H9 (cell line): ENCODE measurements at regions not wholly inside any gene's neighbourhood (a gene's known extent, or its start where the extent isn't known, plus 50 kb on each side); places are given as distances from the start of the nearest gene placed in this dataset.

Experiments used
- DNase-seq: peaks from one replicate; pipeline ENCODE4 v3.0.0-alpha.2; 2017
- H2AFZ ChIP-seq: one replicate; pipeline ENCODE4 v1.6.1; 2013; ENCODE audit warnings: mild to moderate bottlenecking, low read length, control low read depth, moderate library complexity
- H2AK5ac ChIP-seq: 2 replicates; pipeline ENCODE4 v1.6.1; 2013; ENCODE audit warnings: low read length, control low read depth, mixed read lengths; ENCODE audit not compliant: insufficient read length
- H2BK120ac ChIP-seq: one replicate; pipeline ENCODE4 v1.6.1; 2013; ENCODE audit warnings: low read depth, mild to moderate bottlenecking, low read length, control low read depth, inconsistent platforms; ENCODE audit not compliant: poor library complexity, severe bottlenecking
- H2BK12ac ChIP-seq: 2 replicates; pipeline ENCODE4 v1.6.1; 2013; ENCODE audit warnings: low read length, control low read depth, mixed read lengths, low read depth; ENCODE audit not compliant: insufficient read length
- H2BK15ac ChIP-seq: 2 replicates; pipeline ENCODE4 v1.6.1; 2013; ENCODE audit warnings: low read depth, low read length, control low read depth
- H2BK20ac ChIP-seq: one replicate; pipeline ENCODE4 v1.6.1; 2013; ENCODE audit warnings: low read depth, mild to moderate bottlenecking, low read length, control low read depth, inconsistent platforms; ENCODE audit not compliant: poor library complexity, severe bottlenecking
- H2BK5ac ChIP-seq: 2 replicates; pipeline ENCODE4 v1.6.1; 2013; ENCODE audit warnings: low read length, control low read depth, mixed read lengths; ENCODE audit not compliant: insufficient read length
- H3K14ac ChIP-seq: 2 replicates; pipeline ENCODE4 v1.6.1; 2013; ENCODE audit warnings: low read length, control low read depth; ENCODE audit not compliant: insufficient read depth
- H3K18ac ChIP-seq: 2 replicates; pipeline ENCODE4 v1.6.1; 2013; ENCODE audit warnings: low read depth, mild to moderate bottlenecking, mixed read lengths, low read length, control low read depth; ENCODE audit not compliant: insufficient read length
- H3K23ac ChIP-seq: 2 replicates; pipeline ENCODE4 v1.6.1; 2013; ENCODE audit warnings: low read length, control low read depth, mixed read lengths, low read depth; ENCODE audit not compliant: insufficient read length
- H3K23me2 ChIP-seq: 2 replicates; pipeline ENCODE4 v1.6.1; 2013; ENCODE audit warnings: low read depth, mild to moderate bottlenecking, mixed read lengths, low read length, control low read depth; ENCODE audit not compliant: insufficient read length, poor library complexity, severe bottlenecking
- H3K27ac ChIP-seq: 2 replicates; pipeline ENCODE4 v1.5.1; 2013; ENCODE audit warnings: low read length, control low read depth, mixed read lengths, low read depth; ENCODE audit not compliant: insufficient read length
- H3K27me3 ChIP-seq: 2 replicates; pipeline ENCODE4 v1.6.1; 2013; ENCODE audit warnings: low read length, control low read depth, inconsistent platforms; ENCODE audit not compliant: insufficient read depth
- H3K4ac ChIP-seq: 2 replicates; pipeline ENCODE4 v1.6.1; 2013; ENCODE audit warnings: low read depth, mild to moderate bottlenecking, control low read depth, inconsistent platforms, low read length, moderate library complexity
- H3K4me1 ChIP-seq: 2 replicates; pipeline ENCODE4 v1.6.1; 2013; ENCODE audit warnings: low read length, control low read depth, inconsistent platforms; ENCODE audit not compliant: insufficient read depth
- H3K4me2 ChIP-seq: 2 replicates; pipeline ENCODE4 v1.6.1; 2013; ENCODE audit warnings: low read length, control low read depth, mixed read lengths; ENCODE audit not compliant: insufficient read length, insufficient read depth
- H3K56ac ChIP-seq: 2 replicates; pipeline ENCODE4 v1.6.1; 2013; ENCODE audit warnings: low read depth, mild to moderate bottlenecking, mixed read lengths, low read length, control low read depth; ENCODE audit not compliant: insufficient read length
- H3K79me1 ChIP-seq: 2 replicates; pipeline ENCODE4 v1.6.1; 2013; ENCODE audit warnings: low read depth, mild to moderate bottlenecking, moderate library complexity, low read length, control low read depth, inconsistent platforms; ENCODE audit not compliant: insufficient read depth, poor library complexity, severe bottlenecking
- H3K79me2 ChIP-seq: 2 replicates; pipeline ENCODE4 v1.6.1; 2013; ENCODE audit warnings: low read length, control low read depth, inconsistent platforms; ENCODE audit not compliant: insufficient read depth
- H3K9ac ChIP-seq: 2 replicates; pipeline ENCODE4 v1.6.1; 2013; ENCODE audit warnings: low read length, control low read depth, mixed read lengths; ENCODE audit not compliant: insufficient read length; ENCODE audit errors: extremely low read depth
- H3K9me3 ChIP-seq: one replicate; pipeline ENCODE4 v1.6.1; 2013; ENCODE audit warnings: low read depth, low read length, inconsistent platforms; ENCODE audit not compliant: control insufficient read depth
- H3T11ph ChIP-seq: one replicate; pipeline ENCODE4 v1.6.1; 2013; ENCODE audit warnings: mild to moderate bottlenecking, low read length, control low read depth, inconsistent platforms
- H4K20me1 ChIP-seq: one replicate; pipeline ENCODE4 v1.6.1; 2013; ENCODE audit not compliant: control insufficient read depth, insufficient read length, insufficient read depth
- H4K5ac ChIP-seq: 2 replicates; pipeline ENCODE4 v1.6.1; 2013; ENCODE audit warnings: low read depth, mild to moderate bottlenecking, mixed read lengths, low read length, control low read depth; ENCODE audit not compliant: insufficient read length
- H4K8ac ChIP-seq: replicated peaks from 2 replicates; pipeline ENCODE4 v1.6.1; 2013; ENCODE audit warnings: low read length, control low read depth, mixed read lengths, low read depth; ENCODE audit not compliant: insufficient read length
- H4K91ac ChIP-seq: 2 replicates; pipeline ENCODE4 v1.6.1; 2013; ENCODE audit warnings: low read depth, mild to moderate bottlenecking, moderate library complexity, mixed read lengths, low read length, control low read depth; ENCODE audit not compliant: insufficient read length
- H3K27ac Mint-ChIP-seq, 3 experiments: 2 replicates in 2 of 3; 3 replicates in 1 of 3; pipeline ENCODE4 v1.8.0; 2020 to 2021; ENCODE audit warnings: mixed read lengths in 3 of 3, mild to moderate bottlenecking in 1 of 3, moderate library complexity in 1 of 3
- H3K27me3 Mint-ChIP-seq: 2 replicates; pipeline ENCODE4 v1.8.0; 2021; ENCODE audit warnings: low read depth, mild to moderate bottlenecking, moderate library complexity, mixed read lengths
- H3K36me3 Mint-ChIP-seq, 3 experiments: 2 replicates in 2 of 3; 3 replicates in 1 of 3; pipeline ENCODE4 v1.8.0; 2020 to 2021; ENCODE audit warnings: low read depth in 3 of 3, mixed read lengths in 3 of 3; ENCODE audit not compliant: insufficient read depth in 1 of 3
- H3K4me1 Mint-ChIP-seq, 2 experiments: 2 replicates each; pipeline ENCODE4 v1.8.0; 2020; ENCODE audit warnings: mixed read lengths in 2 of 2
- H3K4me3 Mint-ChIP-seq, 2 experiments: 2 replicates in 1 of 2; 3 replicates in 1 of 2; pipeline ENCODE4 v1.8.0; 2020 to 2021; ENCODE audit warnings: mild to moderate bottlenecking in 2 of 2, mixed read lengths in 2 of 2, moderate library complexity in 1 of 2
- H3K9me3 Mint-ChIP-seq, 2 experiments: 2 replicates in 1 of 2; 3 replicates in 1 of 2; pipeline ENCODE4 v1.8.0; 2020; ENCODE audit warnings: mild to moderate bottlenecking in 2 of 2, mixed read lengths in 2 of 2, moderate library complexity in 1 of 2
- CTCF ChIP-seq: fragments of 200-600 bp; sonication (generic); conservative IDR thresholded peaks from 3 replicates; pipeline ENCODE4 v1.8.0; 2021; ENCODE audit warnings: antibody characterized with exemption, mild to moderate bottlenecking
- WGBS: extraction: QIAGEN DNeasy Blood & Tissue Kit; methylation state at CpG from one replicate; pipeline ENCODE4 v1.1.7; 2013; ENCODE audit warnings: missing lambda C conversion rate, low lambda C conversion rate, mixed read lengths; ENCODE audit not compliant: insufficient read length; ENCODE audit errors: extremely low coverage; 5-methylcytosine and 5-hydroxymethylcytosine counted together

GRCh38 chr5:3222924-3223323, 372.7 kb upstream of the IRX1 start:
- H3K18ac ChIP-seq = no peak overlapping the region
- H3K9me3 Mint-ChIP-seq = no peaks in the 10 kb centered on the region
- H3T11ph ChIP-seq = no peak overlapping the region
- no peak overlapping the region for H3K56ac ChIP-seq
- no peak overlapping the region for H3K4me3 Mint-ChIP-seq
- no peak for DNase-seq
- no peak overlapping the region for H4K91ac ChIP-seq
- no peak overlapping the region for H2BK20ac ChIP-seq
- H3K23me2 ChIP-seq = no peaks in the 10 kb centered on the region
- no peaks in the 10 kb centered on the region for H3K79me2 ChIP-seq
- H3K36me3 Mint-ChIP-seq = no peaks in the 10 kb centered on the region
- peaks cover 16 to 23% of the 10 kb centered on the region in 2 experiments for H3K4me1 Mint-ChIP-seq
- no peak overlapping the region for H3K27ac Mint-ChIP-seq
- H2AFZ ChIP-seq = no peak overlapping the region
- WGBS = no CpG with 5 or more reads among the region's 5 CpGs
- H3K27me3 Mint-ChIP-seq = peaks cover 7% of the 10 kb centered on the region
- no peak for TF ChIP-seq CTCF
- no peaks in the 10 kb centered on the region for H4K20me1 ChIP-seq
- no peak overlapping the region for H2AK5ac ChIP-seq
- H4K5ac ChIP-seq = no peak overlapping the region
- no peak overlapping the region for H3K4ac ChIP-seq
- H3K27ac ChIP-seq = no peak overlapping the region
- H4K8ac ChIP-seq = no peak overlapping the region
- H2BK120ac ChIP-seq = no peak overlapping the region
- no peak overlapping the region for H3K23ac ChIP-seq
- no peak overlapping the region for H2BK5ac ChIP-seq
- no peaks in the 10 kb centered on the region for H3K27me3 ChIP-seq
- no peaks in the 10 kb centered on the region for H3K9me3 ChIP-seq
- H3K9ac ChIP-seq = no peak overlapping the region
- H2BK12ac ChIP-seq = no peak overlapping the region
- H3K4me1 ChIP-seq = no peaks in the 10 kb centered on the region
- H3K14ac ChIP-seq = no peak overlapping the region; the same call in 1 of the 2 replicates
- H2BK15ac ChIP-seq = no peak overlapping the region
- H3K79me1 ChIP-seq = no peaks in the 10 kb centered on the region
- H3K4me2 ChIP-seq = no peak overlapping the region
